ENCODE measurements at regions not wholly inside any gene's neighbourhood (a gene's known extent, or its start where the extent isn't known, plus 50 kb on each side); places are given as distances from the start of the nearest gene placed in this dataset.

DNA sequence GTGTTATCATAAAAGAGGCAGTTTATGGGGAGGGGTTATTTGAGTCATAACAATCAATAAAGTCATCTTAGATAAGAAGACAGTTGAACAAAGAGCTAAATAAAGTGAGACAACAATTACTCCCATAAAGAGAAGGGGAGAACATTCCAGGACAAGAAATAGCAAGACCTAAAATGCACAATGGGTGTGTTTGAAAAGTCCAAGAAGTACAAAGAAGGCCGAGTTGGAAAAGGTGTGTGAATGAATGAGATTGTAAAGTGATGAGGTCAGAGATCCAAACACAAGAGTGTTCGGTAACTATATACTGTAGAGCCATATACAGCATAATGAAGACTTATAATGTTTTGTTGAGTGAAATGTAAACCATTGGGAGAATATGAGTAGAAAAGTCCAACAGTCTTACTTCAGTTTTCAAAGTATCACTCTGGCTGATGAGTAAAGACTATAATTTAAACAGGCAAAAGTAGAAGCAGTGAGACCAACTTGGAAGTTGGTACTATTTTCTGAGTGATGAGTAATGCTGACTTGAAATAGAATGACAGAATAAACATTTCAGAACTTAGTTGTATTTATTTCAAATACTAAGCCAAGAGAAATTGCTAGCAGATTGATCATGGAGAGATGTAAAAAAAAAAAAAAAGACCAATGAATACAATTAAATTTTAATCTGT lies 868.7 kb upstream of the CDH9 start:
- TF ChIP-seq EP300 (IDR thresholded peaks at IDR 0.05): no peak
- TF ChIP-seq, protein P1, sequence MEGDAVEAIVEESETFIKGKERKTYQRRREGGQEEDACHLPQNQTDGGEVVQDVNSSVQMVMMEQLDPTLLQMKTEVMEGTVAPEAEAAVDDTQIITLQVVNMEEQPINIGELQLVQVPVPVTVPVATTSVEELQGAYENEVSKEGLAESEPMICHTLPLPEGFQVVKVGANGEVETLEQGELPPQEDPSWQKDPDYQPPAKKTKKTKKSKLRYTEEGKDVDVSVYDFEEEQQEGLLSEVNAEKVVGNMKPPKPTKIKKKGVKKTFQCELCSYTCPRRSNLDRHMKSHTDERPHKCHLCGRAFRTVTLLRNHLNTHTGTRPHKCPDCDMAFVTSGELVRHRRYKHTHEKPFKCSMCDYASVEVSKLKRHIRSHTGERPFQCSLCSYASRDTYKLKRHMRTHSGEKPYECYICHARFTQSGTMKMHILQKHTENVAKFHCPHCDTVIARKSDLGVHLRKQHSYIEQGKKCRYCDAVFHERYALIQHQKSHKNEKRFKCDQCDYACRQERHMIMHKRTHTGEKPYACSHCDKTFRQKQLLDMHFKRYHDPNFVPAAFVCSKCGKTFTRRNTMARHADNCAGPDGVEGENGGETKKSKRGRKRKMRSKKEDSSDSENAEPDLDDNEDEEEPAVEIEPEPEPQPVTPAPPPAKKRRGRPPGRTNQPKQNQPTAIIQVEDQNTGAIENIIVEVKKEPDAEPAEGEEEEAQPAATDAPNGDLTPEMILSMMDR (IDR thresholded peaks at IDR 0.05): no peak
- TF ChIP-seq POLR2A (IDR thresholded peaks at IDR 0.05): no peak

All from ovary (tissue), 3 donors.